RWPE1 (cell line): ENCODE measurements at regions not wholly inside any gene's neighbourhood (a gene's known extent, or its start where the extent isn't known, plus 50 kb on each side); places are given as distances from the start of the nearest gene placed in this dataset.

Source experiments
- CTCF ChIA-PET: fragments of 350-600 bp; sonication (Branson Sonifier 250); formaldehyde crosslinking; extraction: SDS; loops from one replicate; lab custom pipeline; 2021; lab: Yijun Ruan, JAX
- POLR2A ChIA-PET: fragments of 400-600 bp; formaldehyde crosslinking; extraction: SDS; loops from one replicate; lab custom pipeline; 2020; ENCODE audit warnings: antibody characterized with exemption; ENCODE audit not compliant: low non-redundant PET; lab: Yijun Ruan, JAX
- DNase-seq: peaks from one replicate; pipeline ENCODE4 v3.0.0; 2012; ENCODE audit warnings: low spot score
- H3K27ac ChIP-seq: fragments of 450-650 bp; 2 replicates; pipeline ENCODE4 v1.5.1; 2017
- TF ChIP-seq, protein P1 (sequence below): fragments of 450-650 bp; conservative IDR thresholded peaks from 2 replicates; pipeline ENCODE4 v1.5.1; 2017; ENCODE audit warnings: low read depth, mild to moderate bottlenecking

DNA sequence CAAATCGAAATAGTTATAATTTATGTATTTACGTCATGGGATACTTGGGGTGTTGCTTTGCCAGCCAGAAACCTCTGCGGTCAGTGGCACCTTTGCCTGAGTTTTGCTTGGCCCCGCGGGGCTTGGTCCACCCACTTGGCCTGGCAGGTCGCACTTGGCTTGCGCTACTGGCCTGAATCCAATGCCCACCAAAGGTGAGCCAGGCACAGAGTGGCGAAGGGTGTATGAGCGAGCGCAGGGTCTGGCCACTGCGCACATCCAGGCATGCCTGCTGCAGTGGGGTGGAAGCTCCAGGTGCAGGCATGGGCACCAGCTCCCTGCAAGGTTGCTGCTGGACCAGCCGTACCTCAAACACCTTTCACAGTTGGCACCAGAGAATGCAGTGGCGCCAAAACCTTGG is 714.6 kb downstream of the CDH9 start:
- ChIA-PET CTCF (interaction anchor here (0.6 kb wide), 1 partner anchor 1391 kb away, joined by 3 read pairs; no protein-coding TSS in a partner anchor), POLR2A (no interaction called here)
- no peak overlapping the region for H3K27ac ChIP-seq
- TF ChIP-seq, protein P1, sequence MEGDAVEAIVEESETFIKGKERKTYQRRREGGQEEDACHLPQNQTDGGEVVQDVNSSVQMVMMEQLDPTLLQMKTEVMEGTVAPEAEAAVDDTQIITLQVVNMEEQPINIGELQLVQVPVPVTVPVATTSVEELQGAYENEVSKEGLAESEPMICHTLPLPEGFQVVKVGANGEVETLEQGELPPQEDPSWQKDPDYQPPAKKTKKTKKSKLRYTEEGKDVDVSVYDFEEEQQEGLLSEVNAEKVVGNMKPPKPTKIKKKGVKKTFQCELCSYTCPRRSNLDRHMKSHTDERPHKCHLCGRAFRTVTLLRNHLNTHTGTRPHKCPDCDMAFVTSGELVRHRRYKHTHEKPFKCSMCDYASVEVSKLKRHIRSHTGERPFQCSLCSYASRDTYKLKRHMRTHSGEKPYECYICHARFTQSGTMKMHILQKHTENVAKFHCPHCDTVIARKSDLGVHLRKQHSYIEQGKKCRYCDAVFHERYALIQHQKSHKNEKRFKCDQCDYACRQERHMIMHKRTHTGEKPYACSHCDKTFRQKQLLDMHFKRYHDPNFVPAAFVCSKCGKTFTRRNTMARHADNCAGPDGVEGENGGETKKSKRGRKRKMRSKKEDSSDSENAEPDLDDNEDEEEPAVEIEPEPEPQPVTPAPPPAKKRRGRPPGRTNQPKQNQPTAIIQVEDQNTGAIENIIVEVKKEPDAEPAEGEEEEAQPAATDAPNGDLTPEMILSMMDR, result no peak
- no peak for DNase-seq

DNA sequence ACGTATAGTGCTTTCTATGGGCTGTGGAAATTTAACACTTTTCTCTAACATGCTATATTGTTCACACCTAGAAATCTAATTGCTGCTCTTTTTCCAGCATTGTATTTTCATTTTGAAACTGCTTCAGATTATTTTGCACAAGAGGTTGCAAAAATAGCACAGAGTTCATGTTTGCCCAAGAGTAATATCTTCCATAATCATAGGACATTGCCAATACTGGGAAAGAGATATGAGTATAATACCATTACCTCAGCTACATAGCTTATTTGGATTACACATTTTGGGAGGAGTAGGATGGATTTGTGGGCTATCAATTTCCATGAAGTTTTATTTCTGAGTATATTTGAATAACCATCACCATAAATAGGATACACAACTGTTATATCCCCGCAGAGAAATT is 717.1 kb downstream of the CDH9 start:
- ChIA-PET POLR2A (no interaction called here), CTCF (no interaction called here)
- no peak for DNase-seq
- TF ChIP-seq, protein P1, result no peak
- H3K27ac ChIP-seq, result no peak overlapping the region

DNA sequence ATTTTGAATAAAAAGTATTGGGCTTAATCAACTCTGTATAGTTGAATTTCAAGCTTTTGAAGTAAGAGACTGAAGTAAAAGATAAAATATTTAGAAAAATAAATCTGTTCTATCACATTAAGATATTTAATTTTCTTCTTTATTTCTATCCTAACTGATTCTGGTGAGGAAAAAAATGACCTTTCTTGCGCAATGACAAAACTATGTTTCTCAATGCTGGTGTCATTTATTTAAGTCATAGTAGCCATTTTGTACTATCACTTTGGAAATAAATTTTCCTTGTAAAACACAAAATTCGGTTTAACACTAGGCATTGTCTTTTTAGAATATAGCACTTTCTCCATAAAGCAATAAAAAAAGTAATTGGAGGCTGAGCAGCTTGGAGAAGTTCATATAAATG is 728.0 kb downstream of the CDH9 start:
- TF ChIP-seq, protein P1, result no peak
- POLR2A ChIA-PET, result no interaction called here
- DNase-seq, result no peak
- CTCF ChIA-PET, result no interaction called here
- no peak overlapping the region for H3K27ac ChIP-seq

DNA sequence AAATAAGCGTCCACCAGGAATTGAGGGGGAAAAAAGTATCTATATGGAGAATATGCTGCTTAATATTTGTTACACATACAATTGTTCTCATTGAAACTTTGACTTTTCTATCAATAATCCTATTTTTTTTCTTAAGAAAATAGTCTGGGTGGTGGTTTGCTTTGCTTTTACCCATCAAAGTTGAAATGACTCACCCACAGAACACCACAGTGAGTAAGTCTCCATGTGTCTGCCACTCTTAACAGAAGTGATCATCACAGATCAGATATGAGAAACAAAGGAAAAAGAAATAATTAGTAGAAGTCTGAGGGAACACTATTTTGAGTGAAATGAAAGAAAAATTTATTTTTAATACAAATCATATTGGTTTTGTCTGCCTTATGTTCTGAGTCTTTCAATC is 742.8 kb downstream of the CDH9 start:
- peak; percentile 7 for DNase-seq
- ChIA-PET CTCF (no interaction called here), POLR2A (no interaction called here)
- no peak overlapping the region for H3K27ac ChIP-seq
- TF ChIP-seq, protein P1, result no peak

DNA sequence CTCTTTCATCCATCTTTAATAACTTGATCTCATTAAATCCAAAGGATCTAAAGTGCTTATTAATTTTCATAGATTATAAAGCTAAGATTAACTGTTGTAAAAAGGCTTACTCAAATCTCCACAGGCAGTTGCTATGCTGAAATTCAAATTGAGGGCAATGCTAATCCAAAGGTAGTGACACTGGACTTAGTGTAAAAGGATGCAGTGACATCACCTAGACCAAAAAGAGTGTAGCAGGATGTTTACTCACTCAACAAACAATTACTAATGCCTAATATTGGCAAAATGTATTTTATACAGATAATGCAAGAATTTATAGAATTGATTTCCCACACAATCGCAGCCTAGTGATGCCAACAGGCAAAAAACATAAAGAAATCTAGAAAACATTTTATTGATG is 756.2 kb downstream of the CDH9 start:
- no peak for DNase-seq
- no peak overlapping the region for H3K27ac ChIP-seq
- TF ChIP-seq, protein P1, result no peak
- ChIA-PET CTCF (no interaction called here), POLR2A (no interaction called here)

DNA sequence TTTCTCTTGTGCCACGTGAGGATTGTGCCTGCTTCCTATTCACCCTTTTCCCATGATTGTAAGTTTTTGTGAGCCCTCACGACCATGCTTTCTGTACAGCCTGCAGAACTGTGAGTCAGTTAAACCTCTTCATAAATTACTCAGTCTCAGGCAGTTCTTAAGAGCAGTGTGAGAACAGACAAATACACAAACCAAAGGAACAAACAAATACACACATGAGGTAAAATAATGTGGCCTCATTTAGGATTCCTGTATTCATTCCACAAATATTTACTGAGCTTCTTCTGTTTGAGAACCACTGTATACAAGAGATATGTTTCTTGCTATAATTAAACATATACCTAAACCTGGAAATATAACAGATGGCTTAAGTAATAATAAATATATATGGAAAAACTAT is 760.3 kb downstream of the CDH9 start:
- ChIA-PET POLR2A (no interaction called here), CTCF (no interaction called here)
- no peak overlapping the region for H3K27ac ChIP-seq
- DNase-seq, result no peak
- TF ChIP-seq, protein P1, result no peak

DNA sequence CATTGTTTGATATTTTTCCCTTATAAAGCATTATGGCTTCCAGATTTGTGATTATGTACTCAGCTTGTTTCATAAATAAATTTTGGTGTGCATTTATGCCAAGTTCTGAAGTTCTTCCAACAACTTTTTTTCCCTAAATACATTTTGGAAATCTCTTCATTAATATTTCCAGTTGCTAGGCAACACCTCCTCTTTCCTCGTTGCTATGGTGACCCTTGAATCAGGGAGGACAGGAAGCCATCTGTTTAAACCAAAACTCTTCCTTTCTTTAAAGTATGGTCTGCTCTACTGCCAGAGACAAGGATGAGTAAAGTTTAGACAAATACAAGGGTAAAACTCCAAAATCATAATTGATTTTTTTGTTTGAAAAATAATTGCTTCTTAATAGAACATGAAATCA is 779.3 kb downstream of the CDH9 start:
- H3K27ac ChIP-seq, result no peak overlapping the region
- CTCF ChIA-PET, result no interaction called here
- TF ChIP-seq, protein P1, result no peak
- POLR2A ChIA-PET, result no interaction called here
- DNase-seq, result no peak
